H1 (cell line): ENCODE measurements at regions not wholly inside any gene's neighbourhood (a gene's known extent, or its start where the extent isn't known, plus 50 kb on each side); places are given as distances from the start of the nearest gene placed in this dataset.

Experiments
- CTCF ChIA-PET: fragments of 300-600 bp; sonication (Branson Sonifier 250); formaldehyde crosslinking; loops from one replicate; lab custom pipeline; 2021; ENCODE audit not compliant: partially characterized antibody; lab: Charles Lee
- POLR2A ChIA-PET: fragments of 300-600 bp; sonication (Branson Sonifier 250); formaldehyde crosslinking; loops from one replicate; lab custom pipeline; 2021; ENCODE audit warnings: inconsistent platforms; ENCODE audit not compliant: partially characterized antibody; lab: Charles Lee
- DNase-seq, 2 experiments: peaks; one replicate each; pipeline versions ENCODE4 v3.0.0 to v3.0.0-alpha.2; 2010 to 2022; ENCODE audit warnings: low spot score in 2 of 2, low read depth in 1 of 2, mixed read lengths in 1 of 2
- FAIRE-seq: peaks from 2 replicates; lab custom pipeline; 2011; peaks lifted over from hg19 to GRCh38; lab: Jason Lieb, UNC
- H2AFZ ChIP-seq: 2 replicates; pipeline ENCODE4 v1.8.1; 2012; ENCODE audit warnings: low read length, inconsistent platforms
- H2AK5ac ChIP-seq: 2 replicates; pipeline ENCODE4 v1.6.1; 2013; ENCODE audit warnings: low read depth, low read length
- H2BK120ac ChIP-seq: replicated peaks from 2 replicates; pipeline ENCODE3; 2013; ENCODE audit warnings: low read depth, low read length, inconsistent platforms
- H2BK12ac ChIP-seq: 2 replicates; pipeline ENCODE4 v1.6.1; 2013; ENCODE audit warnings: low read depth, low read length
- H2BK15ac ChIP-seq: 2 replicates; pipeline ENCODE4 v1.6.1; 2013; ENCODE audit warnings: low read length
- H2BK20ac ChIP-seq: 2 replicates; pipeline ENCODE4 v1.6.1; 2013; ENCODE audit warnings: low read length
- H2BK5ac ChIP-seq: 2 replicates; pipeline ENCODE4 v1.6.1; 2013; ENCODE audit warnings: low read depth, low read length
- H3K14ac ChIP-seq: 2 replicates; pipeline ENCODE4 v1.6.1; 2013; ENCODE audit warnings: inconsistent platforms; ENCODE audit not compliant: insufficient read length
- H3K18ac ChIP-seq: 2 replicates; pipeline ENCODE4 v1.6.1; 2013; ENCODE audit warnings: low read length; ENCODE audit errors: extremely low read depth
- H3K23ac ChIP-seq: 2 replicates; pipeline ENCODE4 v1.6.1; 2013; ENCODE audit warnings: inconsistent platforms; ENCODE audit not compliant: insufficient read length
- H3K23me2 ChIP-seq: 2 replicates; pipeline ENCODE4 v1.6.1; 2013; ENCODE audit warnings: low read depth, low read length
- H3K27ac ChIP-seq: 2 replicates; pipeline ENCODE4 v1.6.1; 2011; ENCODE audit warnings: low read depth, low read length, inconsistent platforms
- H3K27me3 ChIP-seq, 4 experiments: replicated peaks in 1 of 4; 1 replicate in 1 of 4; 2 replicates in 3 of 4; pipeline versions ENCODE4 v1.6.1 to v1.8.1; 2011 to 2013; ENCODE audit warnings: low read length in 3 of 4, mild to moderate bottlenecking in 3 of 4, inconsistent platforms in 2 of 4, mixed read lengths in 2 of 4, moderate library complexity in 1 of 4; ENCODE audit not compliant: control insufficient read depth in 3 of 4, insufficient read depth in 3 of 4; ENCODE audit errors: extremely low read depth in 1 of 4
- H3K36me3 ChIP-seq, 4 experiments: 2 replicates each; pipeline versions ENCODE4 v1.6.1 to v1.8.1; 2011 to 2013; ENCODE audit warnings: mild to moderate bottlenecking in 4 of 4, low read length in 3 of 4, moderate library complexity in 2 of 4, control low read depth in 1 of 4, inconsistent platforms in 1 of 4; ENCODE audit not compliant: insufficient read depth in 4 of 4, control insufficient read depth in 2 of 4
- H3K4ac ChIP-seq: replicated peaks from 2 replicates; pipeline ENCODE3; 2013; ENCODE audit warnings: low read length, low read depth, mixed read lengths, inconsistent platforms; ENCODE audit not compliant: insufficient read length
- H3K4me1 ChIP-seq, 4 experiments: replicated peaks in 1 of 4; 1 replicate in 1 of 4; 2 replicates in 3 of 4; pipeline versions ENCODE4 v1.6.1 to v1.8.1; 2011 to 2013; ENCODE audit warnings: low read length in 3 of 4, inconsistent platforms in 2 of 4, mixed read lengths in 1 of 4; ENCODE audit not compliant: insufficient read depth in 4 of 4, control insufficient read depth in 3 of 4
- H3K4me2 ChIP-seq, 2 experiments: 2 replicates each; pipeline versions ENCODE4 v1.6.1 to v1.8.1; 2011 to 2013; ENCODE audit warnings: low read depth in 2 of 2, low read length in 2 of 2, control low read depth in 1 of 2, inconsistent platforms in 1 of 2, mild to moderate bottlenecking in 1 of 2; ENCODE audit not compliant: insufficient read depth in 1 of 2
- H3K4me3 ChIP-seq, 4 experiments: fragments of 200-600, 300-600 bp in 1 of 4; sonication (generic), shearing (Covaris generic), sonication (Bioruptor Twin) in 1 of 4; 2 replicates each; pipeline versions ENCODE4 v1.5.1 to v1.8.1; 2011 to 2016; ENCODE audit warnings: low read length in 4 of 4, low read depth in 3 of 4, control low read depth in 2 of 4, inconsistent platforms in 2 of 4, mild to moderate bottlenecking in 2 of 4, mixed read lengths in 1 of 4, moderate library complexity in 1 of 4; ENCODE audit not compliant: insufficient read depth in 2 of 4; ENCODE audit errors: extremely low read depth in 1 of 4
- H3K56ac ChIP-seq: replicated peaks from 2 replicates; pipeline ENCODE3; 2013; ENCODE audit warnings: low read depth, mild to moderate bottlenecking, mixed read lengths, low read length, inconsistent platforms; ENCODE audit not compliant: insufficient read length
- H3K79me1 ChIP-seq: 2 replicates; pipeline ENCODE4 v1.6.1; 2013; ENCODE audit warnings: low read depth, low read length, control low read depth
- H3K79me2 ChIP-seq, 2 experiments: 2 replicates each; pipeline versions ENCODE4 v1.6.1 to v1.8.1; 2012 to 2013; ENCODE audit warnings: low read length in 2 of 2, mild to moderate bottlenecking in 2 of 2, inconsistent platforms in 1 of 2; ENCODE audit not compliant: insufficient read depth in 2 of 2, control insufficient read depth in 1 of 2
- H3K9ac ChIP-seq, 4 experiments: replicated peaks in 1 of 4; 1 replicate in 1 of 4; 2 replicates in 3 of 4; pipeline versions ENCODE4 v1.6.1 to v1.8.1; 2011 to 2013; ENCODE audit warnings: low read depth in 3 of 4, low read length in 3 of 4, control low read depth in 2 of 4, mild to moderate bottlenecking in 2 of 4, moderate library complexity in 2 of 4, inconsistent platforms in 1 of 4; ENCODE audit errors: extremely low read depth in 1 of 4
- H3K9me3 ChIP-seq, 2 experiments: 2 replicates each; pipeline versions ENCODE4 v1.6.1 to v1.8.1; 2012 to 2013; ENCODE audit warnings: mild to moderate bottlenecking in 2 of 2, moderate library complexity in 2 of 2, control low read depth in 1 of 2, inconsistent platforms in 1 of 2, low read depth in 1 of 2, low read length in 1 of 2, mixed read lengths in 1 of 2; ENCODE audit not compliant: insufficient read depth in 2 of 2
- H4K20me1 ChIP-seq, 2 experiments: replicated peaks in 1 of 2; 2 replicates each; pipeline versions ENCODE3 to v1.8.1; 2011 to 2013; ENCODE audit warnings: inconsistent platforms in 2 of 2, low read length in 2 of 2, mild to moderate bottlenecking in 1 of 2; ENCODE audit not compliant: insufficient read depth in 2 of 2, control insufficient read depth in 1 of 2
- H4K5ac ChIP-seq: 2 replicates; pipeline ENCODE4 v1.6.1; 2013; ENCODE audit warnings: low read length, low read depth, mixed read lengths, inconsistent platforms; ENCODE audit not compliant: insufficient read length
- H4K8ac ChIP-seq: 2 replicates; pipeline ENCODE4 v1.8.0; 2013; ENCODE audit warnings: mild to moderate bottlenecking, moderate library complexity, low read length, inconsistent platforms; ENCODE audit not compliant: insufficient read depth; ENCODE audit errors: extremely low read depth
- H4K91ac ChIP-seq: replicated peaks from 2 replicates; pipeline ENCODE3; 2013; ENCODE audit warnings: low read length, mixed read lengths, inconsistent platforms; ENCODE audit not compliant: insufficient read length
- BRCA1 ChIP-seq: IDR thresholded peaks from 2 replicates; pipeline ENCODE4 v1.6.1; 2012; ENCODE audit warnings: low read depth, low read length, improper control_type of control experiment
- CBX5 ChIP-seq: fragments of 300-800, 300-1000 bp; sonication (generic); IDR thresholded peaks from 2 replicates; pipeline ENCODE4 v1.7.1; 2016; ENCODE audit warnings: antibody characterized with exemption, low read length, low read depth
- EGR1 ChIP-seq: IDR thresholded peaks from 2 replicates; pipeline ENCODE4 v1.6.1; 2011; ENCODE audit warnings: low read depth, low read length, borderline replicate concordance
- EZH2 ChIP-seq: fragments of 200-600 bp; sonication (generic); IDR thresholded peaks from 2 replicates; pipeline ENCODE4 v1.7.1; 2012; ENCODE audit warnings: low read depth, mild to moderate bottlenecking, moderate library complexity, low read length, inconsistent platforms; ENCODE audit not compliant: severe bottlenecking
- GABPA ChIP-seq: IDR thresholded peaks from 2 replicates; pipeline ENCODE4 v1.6.1; 2011; ENCODE audit warnings: mild to moderate bottlenecking, low read length, moderate library complexity, borderline replicate concordance; ENCODE audit not compliant: insufficient read depth
- HDAC6 ChIP-seq: IDR thresholded peaks from one replicate; pipeline ENCODE4 v1.7.1; 2012; ENCODE audit warnings: low read depth, mild to moderate bottlenecking, inconsistent platforms, low read length, moderate library complexity
- KDM4A ChIP-seq: IDR thresholded peaks from one replicate; pipeline ENCODE4 v1.7.1; 2012; ENCODE audit warnings: low read depth, mild to moderate bottlenecking, moderate library complexity, low read length, inconsistent platforms; ENCODE audit not compliant: severe bottlenecking
- KDM5A ChIP-seq: fragments of 200-600 bp; IDR thresholded peaks from 2 replicates; pipeline ENCODE4 v1.7.1; 2012; ENCODE audit warnings: mild to moderate bottlenecking, low read length, inconsistent platforms, mixed read lengths
- NANOG ChIP-seq: IDR thresholded peaks from 2 replicates; pipeline ENCODE4 v1.6.1; 2011; ENCODE audit warnings: low read length, low read depth, mild to moderate bottlenecking, inconsistent platforms; ENCODE audit not compliant: insufficient read depth, poor library complexity, severe bottlenecking
- POLR2AphosphoS5 ChIP-seq: IDR thresholded peaks from 2 replicates; pipeline ENCODE4 v1.6.1; 2011; ENCODE audit warnings: low read depth, low read length
- RAD21 ChIP-seq, 2 experiments: IDR thresholded peaks in 1 of 2; conservative IDR thresholded peaks in 1 of 2; 2 replicates each; pipeline ENCODE4 v1.6.1; 2011; ENCODE audit warnings: low read depth in 2 of 2, low read length in 2 of 2, improper control_type of control experiment in 1 of 2, inconsistent platforms in 1 of 2, mild to moderate bottlenecking in 1 of 2, moderate library complexity in 1 of 2
- SP2 ChIP-seq: IDR thresholded peaks from 2 replicates; pipeline ENCODE4 v1.6.1; 2012; ENCODE audit warnings: mild to moderate bottlenecking, low read length, inconsistent platforms
- SP4 ChIP-seq: IDR thresholded peaks from 2 replicates; pipeline ENCODE4 v1.6.1; 2012; ENCODE audit warnings: low read length, inconsistent platforms
- TAF7 ChIP-seq: optimal IDR thresholded peaks from 2 replicates; pipeline ENCODE3; 2011; ENCODE audit warnings: low read depth, mild to moderate bottlenecking, inconsistent platforms, low read length, moderate library complexity, borderline replicate concordance
- WGBS, 2 experiments: shearing (Covaris generic) in 1 of 2; methylation state at CpG; one replicate each; pipeline versions ENCODE4 v1.1.6 to v1.1.7; 2013 to 2015; ENCODE audit warnings: low lambda C conversion rate in 2 of 2, mixed read lengths in 2 of 2, inconsistent platforms in 1 of 2, low coverage in 1 of 2, missing lambda C conversion rate in 1 of 2; ENCODE audit not compliant: insufficient replicate concordance in 2 of 2, insufficient coverage in 1 of 2, insufficient read length in 1 of 2; ENCODE audit errors: extremely low coverage in 1 of 2, missing lambda C conversion rate in 1 of 2; 5-methylcytosine and 5-hydroxymethylcytosine counted together

DNA sequence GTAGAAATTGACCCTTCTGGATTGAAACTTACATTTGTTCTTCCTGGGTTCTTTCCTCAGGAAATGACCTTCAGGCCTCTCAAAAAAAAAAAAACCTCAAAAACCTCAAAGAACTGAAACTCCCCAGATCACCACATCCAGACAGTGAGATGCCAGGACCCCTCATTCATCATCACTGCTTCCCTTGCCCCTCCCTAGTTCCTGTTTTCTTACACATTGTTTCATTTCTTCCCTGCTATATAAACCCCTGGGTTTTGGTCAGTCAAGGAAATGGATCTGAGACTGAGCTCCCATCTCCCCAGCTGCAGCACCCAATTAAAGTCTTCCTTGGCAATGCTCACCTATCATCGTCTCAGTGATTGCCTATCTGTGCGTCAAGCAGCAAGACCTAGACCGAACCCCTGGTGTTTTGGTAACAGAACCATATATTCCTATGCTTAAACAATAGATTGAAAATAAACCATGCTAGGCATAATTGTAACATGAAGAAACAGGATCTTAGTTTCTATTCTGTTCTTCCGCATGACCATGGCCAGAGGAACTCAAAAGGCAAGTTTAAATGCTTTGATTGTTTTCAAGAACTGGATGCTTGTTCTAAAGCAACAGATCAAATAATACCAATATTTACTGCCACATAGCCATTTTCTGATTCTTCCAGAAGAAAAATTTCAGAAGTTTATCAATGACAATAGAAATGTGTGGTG lies 108.0 kb upstream of the MAX start:
- no peak overlapping the region for H4K91ac ChIP-seq
- H2BK12ac ChIP-seq = no peak overlapping the region
- no peak overlapping the region for H4K8ac ChIP-seq
- H3K23ac ChIP-seq = no peak overlapping the region
- H3K23me2 ChIP-seq = no peaks in the 10 kb centered on the region
- no peak overlapping the region for H3K4me2 ChIP-seq
- TF ChIP-seq KDM5A (no peak), SP2 (no peak), CBX5 (no peak), TAF7 (no peak), NANOG (no peak), HDAC6 (no peak), GABPA (no peak), KDM4A (no peak), EGR1 (no peak), RAD21 (IDR thresholded peaks at IDR 0.05 in 1 of 2, conservative IDR thresholded peaks at IDR 0.05 in 1 of 2; ENCODE audit: low read depth in 2 of 2, low read length in 2 of 2) (no peak), POLR2AphosphoS5 (no peak), EZH2 (no peak), SP4 (no peak), BRCA1 (no peak)
- no peak overlapping the region for H2BK120ac ChIP-seq
- H3K4me1 ChIP-seq = 0 out of 7 replicates have a peak, but pooled peaks cover 0 to 2% (median 0%) of the 10 kb centered on the region in 4 experiments
- H2BK15ac ChIP-seq = no peak overlapping the region
- no peak overlapping the region for H3K56ac ChIP-seq
- H3K9ac ChIP-seq = no peak overlapping the region
- POLR2A ChIA-PET = no interaction called here
- no peak overlapping the region for H2AFZ ChIP-seq
- WGBS, 2 experiments = 95% methylated on average over 4 of the region's 4 CpGs; no CpG with 5 or more reads in 1 of the 2 experiments
- H3K4ac ChIP-seq = no peak overlapping the region
- no peak for DNase-seq
- H3K79me2 ChIP-seq = no peaks in the 10 kb centered on the region
- no peak overlapping the region for H4K5ac ChIP-seq
- no peaks in the 10 kb centered on the region for H3K36me3 ChIP-seq
- no peak overlapping the region for H2BK20ac ChIP-seq
- H3K4me3 ChIP-seq = no peak overlapping the region
- no peaks in the 10 kb centered on the region for H4K20me1 ChIP-seq
- no peak overlapping the region for H3K18ac ChIP-seq
- no peak overlapping the region for H2AK5ac ChIP-seq
- H3K14ac ChIP-seq = no peak overlapping the region
- H3K27ac ChIP-seq = no peak overlapping the region
- no peak overlapping the region for H2BK5ac ChIP-seq
- CTCF ChIA-PET = no interaction called here
- H3K79me1 ChIP-seq = no peaks in the 10 kb centered on the region
- no peak for FAIRE-seq
- no peaks in the 10 kb centered on the region for H3K9me3 ChIP-seq
- no peaks in the 10 kb centered on the region for H3K27me3 ChIP-seq
